Cerebellar cortex (tissue), 1 donor: ENCODE measurements at regions not wholly inside any gene's neighbourhood (a gene's known extent, or its start where the extent isn't known, plus 50 kb on each side); places are given as distances from the start of the nearest gene placed in this dataset.

Source experiments
- DNase-seq: peaks from one replicate; pipeline ENCODE4 v3.0.0-alpha.2; 2015; ENCODE audit warnings: low spot score

DNA sequence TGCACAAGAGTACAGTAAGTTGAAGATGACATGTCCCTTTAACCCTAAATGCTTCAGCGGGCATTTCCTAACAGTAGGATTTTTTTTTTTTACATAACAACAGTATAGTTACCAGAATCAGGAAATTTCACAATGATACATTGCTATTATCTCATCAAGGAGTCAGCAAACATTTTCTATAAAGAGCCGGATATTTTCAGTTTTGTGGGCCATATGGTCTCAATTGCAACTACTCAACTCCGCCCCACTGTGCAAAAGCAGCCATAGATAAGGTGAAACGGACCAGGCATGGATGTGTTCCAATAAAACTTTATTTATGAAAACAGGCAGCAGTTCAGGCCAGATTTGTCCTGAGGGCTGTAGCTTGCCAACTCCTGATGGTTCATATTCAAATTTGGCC, 130.6 kb downstream of the SMAD6 start:
- DNase-seq, result no peak

DNA sequence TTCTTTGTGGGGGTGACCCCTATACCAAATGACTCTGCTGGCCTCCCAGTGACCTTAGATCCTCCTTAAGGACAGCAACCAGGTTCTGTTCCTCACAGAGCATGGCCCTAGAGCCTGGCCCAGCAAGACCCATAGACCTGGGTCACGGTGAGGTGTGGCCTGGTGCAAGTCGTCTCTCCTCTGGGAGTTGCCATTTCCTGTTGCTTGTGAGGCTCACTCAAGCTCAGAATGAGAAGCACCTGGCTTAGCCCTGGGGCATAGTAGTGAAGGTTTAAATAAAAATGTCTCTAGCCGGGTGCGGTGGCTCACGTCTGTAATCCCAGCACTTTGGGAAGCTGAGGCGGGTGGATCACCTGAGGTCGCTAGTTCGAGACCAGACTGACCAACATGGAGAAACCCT, 131.3 kb downstream of the SMAD6 start:
- no peak for DNase-seq

DNA sequence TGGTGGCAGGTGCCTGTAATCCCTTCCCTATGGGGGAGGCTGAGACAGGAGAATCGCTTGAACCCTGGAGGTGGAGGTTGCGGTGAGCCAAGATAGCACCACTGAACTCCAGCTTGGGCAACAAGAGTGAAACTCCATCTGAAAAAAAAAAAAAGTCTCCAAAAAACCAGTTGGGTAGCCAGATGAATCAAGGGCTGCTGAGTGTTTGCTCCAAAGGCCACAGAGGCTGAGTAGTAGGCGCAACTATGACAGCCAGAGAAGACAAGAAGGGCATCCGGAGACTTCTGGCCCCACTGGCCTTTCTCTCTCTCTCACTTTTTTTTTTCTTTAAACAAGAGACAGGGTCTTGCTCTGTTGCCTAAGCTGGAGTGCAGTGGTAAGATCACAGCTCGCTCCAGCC, 131.8 kb downstream of the SMAD6 start:
- DNase-seq, result no peak

DNA sequence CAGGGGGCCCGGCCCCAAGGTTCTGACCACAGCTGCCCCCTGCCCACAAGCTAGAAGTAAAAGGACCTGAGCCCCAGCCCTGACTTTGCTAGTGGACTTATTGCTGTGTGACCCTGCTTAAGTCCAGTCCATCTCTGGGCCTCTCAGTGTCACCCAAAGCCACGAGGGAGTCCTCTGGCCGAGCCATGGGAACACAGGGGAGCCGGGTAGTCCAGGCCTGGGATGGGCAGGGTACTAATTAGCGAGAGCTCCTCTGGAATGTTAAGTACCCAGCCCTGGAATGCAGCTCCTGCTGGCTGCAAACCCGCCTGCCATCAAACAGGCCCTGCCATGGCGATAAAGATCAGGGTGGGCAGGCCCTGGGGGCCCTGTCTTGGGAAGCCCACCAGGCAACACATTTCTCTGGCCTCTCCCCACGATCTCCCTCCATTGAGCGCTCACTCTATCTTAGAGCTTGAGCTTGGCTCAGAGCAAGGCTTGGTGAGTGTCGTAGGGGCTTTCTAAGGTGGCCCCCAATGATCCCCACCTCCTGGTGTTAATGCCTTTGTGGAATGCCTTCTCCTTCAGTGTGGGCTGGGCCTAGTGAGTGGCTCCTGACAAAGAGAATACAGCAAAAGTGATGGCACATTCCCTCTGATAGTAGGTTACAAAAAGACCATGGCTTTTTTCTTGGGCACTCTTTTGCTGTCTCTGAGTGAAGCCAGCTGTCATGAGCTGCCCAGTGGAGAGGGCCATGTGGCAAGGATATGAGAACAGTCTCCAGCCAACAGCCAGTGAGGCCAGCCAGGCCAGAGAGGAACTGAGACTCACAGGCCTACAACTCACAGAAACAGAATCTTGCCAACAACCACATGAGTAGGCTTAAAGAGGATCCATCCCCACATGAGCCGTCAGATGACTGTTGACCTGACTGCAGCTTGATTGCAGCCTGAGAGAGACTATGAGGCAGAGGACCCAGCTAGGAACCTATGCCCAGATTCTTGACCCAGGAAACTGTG, 133.1 kb downstream of the SMAD6 start:
- DNase-seq, result peak; percentile 93

DNA sequence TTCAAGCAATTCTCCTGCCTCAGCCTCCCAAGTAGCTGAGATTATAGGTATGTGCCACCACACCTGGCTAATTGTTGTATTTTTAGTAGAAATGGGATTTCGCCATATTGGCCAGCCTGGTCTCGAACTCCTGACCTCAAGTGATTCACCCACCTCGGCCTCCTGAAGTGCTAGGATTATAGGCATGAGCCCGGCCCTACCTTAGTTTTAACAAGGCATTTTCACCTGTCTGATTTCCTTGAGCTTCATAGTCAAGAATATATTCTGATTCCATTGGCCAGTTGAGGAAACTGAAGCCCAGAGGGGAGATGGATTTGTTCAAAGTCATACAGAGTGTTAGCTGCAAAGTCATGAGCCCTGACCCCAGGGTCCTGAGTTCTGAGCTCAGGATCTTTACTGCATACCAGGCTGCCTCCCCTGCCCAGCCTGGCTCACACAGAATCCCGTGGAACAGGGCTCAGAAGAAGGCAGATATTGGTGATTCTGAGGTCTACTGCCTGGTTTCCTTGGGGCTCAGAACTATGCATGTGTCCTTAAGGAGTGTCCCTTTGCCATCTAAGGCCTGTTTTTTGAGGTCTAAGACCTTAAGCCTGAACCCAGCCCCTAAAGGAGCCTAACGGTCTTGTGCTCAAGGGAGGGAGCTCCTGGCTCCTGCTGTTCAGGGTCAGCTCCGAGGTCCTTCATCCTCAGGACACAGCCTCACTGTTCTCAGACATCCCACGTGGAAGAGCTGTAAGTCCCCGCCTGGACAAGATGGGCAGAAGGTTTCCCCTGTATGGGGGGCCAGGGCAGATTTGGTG, 134.4 kb downstream of the SMAD6 start:
- DNase-seq, result peak; percentile 85

DNA sequence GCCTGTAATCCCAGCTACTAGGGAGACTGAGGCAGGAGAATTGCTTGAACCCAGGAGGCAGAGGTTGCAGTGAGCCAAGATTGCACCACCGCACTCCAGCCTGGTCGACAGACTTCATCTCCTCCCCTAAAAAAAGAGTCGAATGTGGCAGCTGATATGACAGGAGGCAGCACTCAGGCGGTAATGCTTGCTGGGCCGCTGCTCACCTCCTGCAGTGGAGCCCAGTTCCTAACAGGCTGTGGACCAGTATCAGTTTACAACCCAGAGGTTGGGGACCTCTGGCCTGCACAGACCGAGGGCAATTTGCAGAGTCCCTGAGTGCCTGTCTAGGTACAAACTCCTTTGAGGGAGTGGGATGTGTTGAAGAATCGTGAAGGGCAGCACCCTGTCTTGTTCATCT, 136.2 kb downstream of the SMAD6 start:
- no peak for DNase-seq

DNA sequence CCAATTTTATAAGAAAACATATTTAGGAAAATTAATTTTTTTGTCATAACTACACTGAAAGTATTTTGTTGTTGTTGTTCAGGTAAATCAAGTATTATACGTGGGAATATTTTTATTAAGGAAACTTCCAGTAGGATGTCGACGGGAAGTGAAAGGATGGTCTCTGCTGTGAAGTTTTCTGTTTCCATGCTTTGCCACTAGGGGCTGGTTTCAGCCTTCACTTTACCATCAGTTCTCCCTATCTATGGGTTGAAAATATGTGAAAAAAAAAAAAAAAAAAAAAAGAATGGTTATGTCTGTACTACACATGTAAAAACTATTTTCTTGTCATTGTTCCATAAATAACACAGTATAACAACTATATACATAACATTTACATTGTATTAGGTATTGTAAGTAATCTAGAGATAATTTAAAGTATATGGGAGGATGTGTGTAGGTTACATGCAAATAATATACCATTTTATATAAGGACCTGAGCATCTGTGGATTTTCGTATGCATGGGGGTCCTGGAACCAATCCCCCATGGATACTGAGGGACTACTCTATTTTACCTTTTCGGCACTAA, 136.7 kb downstream of the SMAD6 start:
- peak; percentile 63 for DNase-seq

DNA sequence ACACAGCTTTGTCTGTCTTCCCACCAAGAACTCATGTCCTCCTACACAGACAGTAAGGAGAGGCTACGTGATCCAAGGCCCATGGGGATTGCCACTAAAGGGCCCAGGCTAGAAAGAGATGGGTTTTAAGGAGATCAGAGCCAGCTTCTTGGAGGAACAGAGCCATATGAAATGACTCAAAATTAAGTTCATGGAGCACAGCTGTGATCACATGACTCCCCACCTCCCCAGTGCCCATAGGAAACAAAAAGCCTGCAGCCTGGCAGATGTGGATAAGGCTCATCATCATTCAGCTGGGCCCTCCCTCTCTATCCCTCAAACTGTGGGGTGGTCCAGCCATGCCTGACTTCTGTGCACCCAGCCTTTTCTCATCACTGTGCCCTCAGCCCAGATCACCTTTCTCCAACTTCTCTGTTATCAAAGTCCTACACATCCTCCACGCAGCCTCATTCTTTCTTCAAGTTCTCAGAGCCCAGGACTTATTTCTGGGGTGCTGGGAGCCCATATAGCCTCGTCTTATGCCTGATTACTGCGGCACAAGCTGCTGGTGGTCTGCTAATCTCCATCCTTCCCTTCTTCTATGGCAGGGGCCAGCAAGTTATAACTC, 137.6 kb downstream of the SMAD6 start:
- no peak for DNase-seq

DNA sequence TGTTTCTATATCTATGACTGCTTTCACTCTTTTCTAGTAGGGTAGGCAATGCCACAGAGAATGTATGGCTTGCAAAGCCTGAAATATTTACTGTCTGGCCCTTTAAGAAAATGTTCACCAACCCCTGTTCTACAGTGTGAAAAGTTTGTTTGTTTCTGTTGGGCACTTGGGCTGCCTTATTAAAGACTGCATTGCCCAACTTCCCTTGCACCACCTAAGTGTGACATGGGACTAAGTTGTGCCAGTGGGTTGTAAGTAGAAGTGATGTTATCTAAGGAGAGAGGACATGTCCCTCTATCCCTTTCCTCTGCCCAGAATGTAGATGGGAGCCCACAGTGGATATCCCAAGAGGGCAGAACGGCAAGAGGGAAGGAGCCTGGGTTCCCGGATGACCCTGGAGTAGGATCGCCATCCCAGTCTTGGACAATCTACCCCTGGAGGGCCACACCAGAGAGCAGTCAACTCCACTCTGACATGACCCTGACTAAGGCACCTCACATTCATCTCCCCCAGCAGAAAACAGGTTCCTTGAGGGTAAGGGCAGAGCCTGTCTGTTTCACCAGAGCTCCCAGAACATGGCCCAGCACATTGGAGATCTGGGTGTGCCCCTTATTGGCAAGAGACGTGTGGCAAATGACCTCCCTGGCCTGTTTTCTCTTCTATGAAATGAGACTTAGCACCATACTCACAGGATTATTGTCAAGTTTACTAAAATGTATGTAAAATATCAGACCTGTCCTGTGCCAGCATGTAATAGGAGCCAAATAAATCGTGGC, 138.8 kb downstream of the SMAD6 start:
- peak; percentile 40 for DNase-seq

DNA sequence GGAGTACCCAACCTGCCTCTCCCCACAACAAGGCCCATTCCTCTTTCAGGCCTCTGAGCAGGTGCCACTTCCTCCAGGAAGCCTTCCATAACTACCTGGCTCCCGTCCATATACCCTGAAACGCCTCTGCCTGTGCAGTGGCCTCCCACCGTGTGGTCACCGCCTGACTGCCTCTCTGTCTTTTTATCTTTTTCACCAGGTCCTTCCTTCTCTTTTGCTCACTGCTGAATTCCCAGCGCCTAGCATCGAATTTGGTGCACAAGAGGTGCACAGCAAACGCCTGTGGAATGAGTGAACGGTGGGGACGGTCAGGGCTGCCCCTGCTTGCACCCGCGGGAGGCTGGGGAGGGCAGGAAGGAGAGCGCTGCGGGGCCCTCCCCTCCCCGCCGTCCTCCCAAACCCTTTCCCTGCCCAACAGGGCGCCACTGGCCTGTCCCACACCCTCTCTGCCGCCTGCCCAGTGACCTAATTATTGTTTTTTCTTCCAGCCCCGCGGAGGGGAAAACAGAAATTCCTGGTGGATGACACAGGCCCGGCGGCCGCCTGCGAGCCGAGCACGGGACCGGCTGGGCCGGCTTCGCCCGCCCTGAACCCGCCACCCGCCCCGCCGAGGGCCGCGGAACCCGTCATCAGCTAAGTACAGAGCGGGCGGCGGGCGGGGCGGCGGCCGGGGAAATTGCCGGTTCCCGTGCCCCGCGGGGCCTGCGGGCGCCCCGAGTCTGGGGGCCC, 140.1 kb downstream of the SMAD6 start:
- DNase-seq, result peak; percentile 84

DNA sequence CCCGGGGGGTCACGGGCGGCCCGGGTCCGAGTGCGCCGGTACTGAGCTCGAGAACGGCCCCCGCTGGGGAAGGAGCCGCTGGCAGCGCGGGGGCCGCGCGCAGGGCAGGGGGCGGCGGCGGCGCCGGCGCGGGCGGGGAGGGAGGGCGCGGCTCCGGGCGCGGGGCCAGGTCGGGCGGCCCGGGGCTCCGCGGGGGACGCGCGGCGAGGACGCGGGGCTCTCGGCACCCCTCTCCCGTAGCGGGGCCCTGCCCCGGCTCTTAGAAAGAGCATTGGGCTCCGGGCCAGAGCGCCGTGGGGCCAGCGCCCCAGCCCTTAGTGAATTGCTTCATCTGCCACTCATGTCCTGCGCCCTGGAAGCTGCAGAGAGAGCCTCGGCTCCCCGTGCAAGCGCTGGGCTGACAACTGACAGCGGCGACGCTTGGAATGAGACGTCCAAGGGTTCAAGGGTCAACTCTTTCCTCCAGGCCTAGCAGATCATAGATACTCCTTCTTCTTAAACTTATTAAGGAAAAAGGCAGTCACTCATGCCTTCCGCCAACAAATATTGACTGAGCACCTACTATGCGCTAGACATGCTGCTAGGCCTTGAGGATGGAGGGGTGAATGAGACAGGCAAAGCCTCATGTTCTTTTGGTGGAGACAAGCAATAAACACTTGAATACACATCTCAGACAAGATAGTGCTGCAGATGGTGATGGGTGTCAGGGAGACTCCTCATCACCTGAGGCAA, 140.8 kb downstream of the SMAD6 start:
- DNase-seq, result peak; percentile 72

DNA sequence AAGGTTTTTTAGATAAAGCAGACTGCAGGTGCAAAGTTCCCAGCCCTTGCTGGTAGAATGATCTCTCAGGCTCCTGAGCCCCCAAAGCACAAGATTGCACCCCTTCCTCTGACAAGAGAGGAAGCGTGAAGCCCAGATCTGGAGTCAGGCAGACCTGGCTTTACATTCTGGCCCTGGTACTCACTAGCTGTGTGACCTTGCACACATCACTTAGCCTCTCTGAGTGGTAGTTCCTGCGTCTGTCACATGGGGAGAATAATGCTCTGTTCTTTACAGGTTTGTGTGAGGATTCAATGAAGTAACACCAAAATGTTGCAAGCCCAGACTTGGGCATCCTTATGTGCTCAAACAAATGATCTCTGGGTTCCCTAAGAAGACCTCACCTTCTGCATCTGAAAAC, 141.5 kb downstream of the SMAD6 start:
- DNase-seq, result no peak

DNA sequence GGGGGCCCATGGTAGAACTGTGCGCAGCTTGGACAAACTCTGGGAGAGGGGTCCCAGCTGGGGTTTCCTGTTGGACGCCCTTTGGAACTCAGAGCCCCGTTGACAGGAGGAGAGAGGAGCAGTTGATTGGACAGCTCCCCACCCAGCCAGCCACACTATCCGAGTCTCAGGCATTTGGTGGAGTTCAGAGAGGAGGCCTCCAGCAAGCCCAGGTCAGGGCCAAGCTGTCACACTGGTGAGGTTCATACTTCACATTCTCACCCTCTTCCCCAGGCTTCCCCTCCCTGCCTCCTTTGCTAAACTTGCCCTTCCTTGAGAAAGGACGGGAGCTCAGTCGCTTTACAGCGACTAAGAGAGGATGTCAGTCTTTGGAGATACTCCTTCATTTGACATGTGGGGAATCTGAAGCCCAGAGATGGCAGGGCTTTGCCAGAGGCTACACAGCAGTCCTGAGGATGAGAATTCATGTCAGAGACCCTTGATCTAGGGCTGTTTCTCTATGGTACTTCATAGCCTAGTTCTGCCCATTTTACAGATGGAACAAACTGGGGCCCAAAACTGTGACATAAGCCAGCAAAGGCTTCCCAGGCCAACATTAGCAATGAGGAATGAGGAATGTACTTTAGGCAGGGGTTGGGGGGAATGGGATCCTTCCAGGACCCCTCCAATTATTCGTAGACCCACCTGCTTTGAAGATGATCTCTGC, 142.2 kb downstream of the SMAD6 start:
- DNase-seq, result no peak

DNA sequence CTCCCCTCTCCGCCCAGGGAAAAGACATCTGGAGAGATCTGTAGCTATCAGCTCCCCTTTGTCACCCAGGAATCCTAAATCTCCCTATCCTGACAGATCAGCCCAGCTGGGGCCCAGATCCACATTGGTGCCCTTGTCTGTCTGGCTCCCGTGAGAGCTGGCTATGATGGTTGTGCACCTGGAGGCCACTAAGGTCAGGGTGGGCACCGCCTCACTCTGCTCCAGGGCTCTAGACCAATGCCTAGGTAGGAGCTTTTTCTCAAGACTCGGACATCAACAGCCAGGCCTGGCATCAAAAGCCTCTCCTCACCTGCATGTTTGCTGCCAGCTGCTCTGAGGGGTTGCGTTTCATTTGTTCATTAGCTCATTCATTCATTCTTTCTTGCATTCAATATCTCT, 142.7 kb downstream of the SMAD6 start:
- DNase-seq, result no peak

DNA sequence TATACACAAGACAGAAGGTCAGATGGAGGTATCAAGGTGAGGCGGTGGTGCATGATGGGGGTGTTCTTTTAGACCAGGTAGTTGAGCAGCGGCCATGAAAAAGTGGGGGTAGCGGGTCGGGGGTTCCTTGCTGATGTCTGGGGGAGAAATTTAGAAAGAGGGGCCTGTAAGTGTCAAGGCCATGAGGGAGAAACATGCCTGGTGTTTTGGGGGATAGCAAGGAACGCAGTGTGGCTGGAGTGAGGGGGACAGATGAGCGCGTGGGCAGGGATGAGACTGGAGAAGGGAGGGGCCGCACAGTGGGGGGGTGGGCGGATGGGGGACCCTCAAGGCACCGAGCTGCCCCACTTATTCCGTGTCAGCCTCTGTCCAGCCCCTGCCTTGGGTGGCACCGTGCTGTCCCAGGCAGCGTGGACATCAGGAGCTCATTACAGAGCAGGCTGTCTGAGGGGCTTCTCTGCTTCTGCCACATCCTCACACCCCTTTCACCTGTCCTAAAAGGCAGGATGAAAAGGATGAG, 143.3 kb downstream of the SMAD6 start:
- DNase-seq, result no peak

DNA sequence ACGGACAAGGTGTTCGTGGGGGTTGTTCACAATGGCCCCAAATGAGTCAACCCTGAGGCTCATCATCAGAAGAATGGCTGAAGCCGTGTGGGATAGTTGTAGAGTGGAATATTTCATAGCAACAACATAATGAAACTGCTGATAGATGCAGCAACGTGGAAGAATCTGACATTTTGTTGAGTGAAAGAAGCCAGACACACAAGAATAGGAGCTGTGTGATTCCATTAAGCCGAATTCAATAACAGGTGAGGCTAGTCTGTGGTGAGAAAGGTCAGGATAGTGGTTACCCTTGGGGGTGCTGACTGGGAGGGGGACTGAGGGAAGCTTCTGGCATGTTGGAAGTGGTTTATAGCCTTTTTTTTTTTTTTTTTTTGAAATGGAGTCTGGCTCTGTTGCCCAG, 144.0 kb downstream of the SMAD6 start:
- DNase-seq, result no peak

DNA sequence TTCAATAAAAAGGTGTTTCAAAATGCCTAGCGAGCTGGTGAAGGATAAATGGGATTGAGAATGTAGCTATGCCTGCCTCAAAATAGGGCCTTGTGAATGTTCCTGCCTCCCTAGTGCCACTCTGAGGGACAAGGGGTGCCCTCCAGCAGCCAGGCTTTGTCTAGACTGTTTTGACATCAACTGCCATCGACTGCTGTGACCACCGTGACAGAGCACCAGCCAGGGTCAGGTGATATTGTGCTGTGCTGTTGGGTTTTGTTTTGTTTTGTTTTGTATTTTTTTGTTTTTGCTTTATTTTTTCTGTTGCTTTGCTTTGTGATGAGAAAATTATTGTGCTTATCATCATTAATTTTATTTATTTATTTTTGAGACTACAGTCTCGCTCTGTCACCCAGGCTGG, 144.8 kb downstream of the SMAD6 start:
- DNase-seq, result no peak

DNA sequence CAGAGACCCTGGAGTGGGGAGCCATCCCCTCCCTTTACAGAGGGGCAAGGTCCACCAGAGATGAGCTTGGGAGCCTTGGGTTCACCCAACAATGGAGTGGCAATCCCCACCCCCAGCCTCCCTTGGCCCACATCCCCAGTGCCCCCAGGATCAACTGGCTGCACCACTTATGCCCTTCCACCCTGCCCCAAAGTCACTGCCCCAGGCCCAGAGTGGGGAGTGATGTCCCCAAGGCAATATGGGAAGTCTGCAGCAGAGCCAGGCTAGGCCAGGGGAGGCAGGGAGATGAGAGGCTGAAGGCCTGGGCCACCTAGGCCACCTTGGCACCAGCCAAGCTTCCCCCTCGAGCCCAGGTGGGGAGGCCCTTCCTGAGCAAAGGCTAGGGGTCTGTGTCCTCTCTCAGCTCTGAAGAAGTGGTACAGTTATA, 145.5 kb downstream of the SMAD6 start:
- DNase-seq, result no peak

DNA sequence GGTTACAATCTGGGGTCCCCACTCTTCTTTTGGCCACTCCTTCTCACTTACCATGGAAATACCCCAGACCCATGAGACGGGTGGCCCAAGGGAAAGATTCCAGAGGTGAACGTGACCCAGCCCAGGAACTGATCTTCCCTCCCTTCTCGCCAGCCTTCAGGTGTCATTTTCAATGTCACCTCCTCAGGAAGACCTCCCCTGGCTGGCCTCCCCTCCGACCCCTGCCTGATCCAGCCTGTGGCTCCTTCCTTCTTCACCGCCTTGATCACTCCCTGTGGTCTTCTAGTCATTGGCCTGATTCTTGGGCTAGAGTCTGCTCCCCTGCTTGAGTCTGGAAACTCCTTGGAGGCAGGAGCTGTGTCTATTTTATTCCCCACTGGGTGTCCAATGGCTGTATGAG, 146.1 kb downstream of the SMAD6 start:
- DNase-seq, result no peak
